HepG2 (cell line): ENCODE measurements at regions not wholly inside any gene's neighbourhood (a gene's known extent, or its start where the extent isn't known, plus 50 kb on each side); places are given as distances from the start of the nearest gene placed in this dataset.

Experiments
- ATAC-seq: fragments of 200-7000 bp; cut with Tn5 transposase; 3 replicates; pipeline ENCODE4 v1.9.1; 2020; ENCODE audit warnings: mild to moderate bottlenecking, moderate library complexity
- BruUV-seq: library from RNA; stranded (reverse); fragments of 400-500 nt; replicated peaks from 2 replicates; lab custom pipeline; 2021; lab: Mats Ljungman, UMichigan
- CTCF ChIA-PET: fragments of 300-600 bp; formaldehyde crosslinking; extraction: SDS; loops from one replicate; lab custom pipeline; 2021; ENCODE audit warnings: low total read pairs, inconsistent platforms, low intra/inter-chr PET ratio; lab: Yijun Ruan, JAX
- POLR2A ChIA-PET: fragments of 350-600 bp; sonication (Branson Sonifier 250); formaldehyde crosslinking; loops from one replicate; lab custom pipeline; 2020; ENCODE audit warnings: antibody characterized with exemption, inconsistent platforms; lab: Yijun Ruan, JAX
- DNase-seq: peaks from one replicate; pipeline ENCODE4 v3.0.0-alpha.2; 2015; ENCODE audit warnings: low spot score
- FAIRE-seq: peaks from 3 replicates; lab custom pipeline; 2011; peaks lifted over from hg19 to GRCh38; lab: Jason Lieb, UNC
- H2AFZ ChIP-seq: one replicate; pipeline ENCODE4 v1.6.1; 2011; ENCODE audit warnings: low read length, inconsistent platforms
- H3K27ac ChIP-seq: fragments of 300-600 bp; 3 replicates; pipeline ENCODE4 v1.8.0; 2011; ENCODE audit warnings: mixed run types, mild to moderate bottlenecking, mixed read lengths, low read length, inconsistent platforms; ENCODE audit not compliant: insufficient read depth; ENCODE audit errors: extremely low read length
- H3K27me3 ChIP-seq, 2 experiments: fragments of 200-600 bp in 1 of 2; 2 replicates in 1 of 2; 3 replicates in 1 of 2; pipeline versions ENCODE4 v1.6.0 to v1.8.0; 2011; ENCODE audit warnings: low read length in 2 of 2, mild to moderate bottlenecking in 2 of 2, moderate library complexity in 2 of 2, inconsistent platforms in 1 of 2; ENCODE audit not compliant: insufficient read depth in 2 of 2, control insufficient read depth in 1 of 2
- H3K36me3 ChIP-seq, 2 experiments: fragments of 200-600 bp in 1 of 2; replicated peaks in 1 of 2; 2 replicates in 1 of 2; 3 replicates in 1 of 2; pipeline versions ENCODE4 v1.5.1 to v1.8.0; 2011; ENCODE audit warnings: low read length in 2 of 2, inconsistent platforms in 1 of 2; ENCODE audit not compliant: insufficient read depth in 2 of 2, control insufficient read depth in 1 of 2
- H3K4me1 ChIP-seq: 2 replicates; pipeline ENCODE4 v1.5.1; 2012; ENCODE audit warnings: low read length, inconsistent platforms; ENCODE audit not compliant: insufficient read depth
- H3K4me2 ChIP-seq: 2 replicates; pipeline ENCODE4 v1.6.0; 2011; ENCODE audit warnings: low read depth, low read length, inconsistent platforms
- H3K4me3 ChIP-seq, 3 experiments: fragments of 200-600 bp in 1 of 3; sonication (generic), shearing (Covaris generic) in 1 of 3; replicated peaks in 1 of 3; 2 replicates each; pipeline ENCODE4 v1.5.1; 2011 to 2016; ENCODE audit warnings: low read length in 3 of 3, inconsistent platforms in 2 of 3, low read depth in 2 of 3, mild to moderate bottlenecking in 2 of 3, control low read depth in 1 of 3, mixed read lengths in 1 of 3; ENCODE audit not compliant: insufficient read depth in 1 of 3
- H3K79me2 ChIP-seq: one replicate; pipeline ENCODE4 v1.6.1; 2011; ENCODE audit warnings: low read length, inconsistent platforms; ENCODE audit not compliant: insufficient read depth
- H3K9ac ChIP-seq: 2 replicates; pipeline ENCODE4 v1.6.0; 2011; ENCODE audit warnings: mild to moderate bottlenecking, low read depth, low read length, inconsistent platforms; ENCODE audit not compliant: insufficient read depth
- H3K9me3 ChIP-seq: 2 replicates; pipeline ENCODE4 v1.5.1; 2012; ENCODE audit warnings: mild to moderate bottlenecking, low read length
- H4K20me1 ChIP-seq: 2 replicates; pipeline ENCODE4 v1.6.0; 2011; ENCODE audit warnings: inconsistent platforms, mild to moderate bottlenecking, low read length, moderate library complexity; ENCODE audit not compliant: insufficient read depth
- ARNT ChIP-seq: fragments of 450-650 bp; IDR thresholded peaks from 2 replicates; pipeline ENCODE4 v1.6.1; 2017
- ATRX ChIP-seq: sonication (generic); formaldehyde crosslinking; IDR thresholded peaks from 2 replicates; pipeline ENCODE4 v1.4.0; 2020; ENCODE audit warnings: missing genetic modification reagents, borderline replicate concordance
- FOXK1 ChIP-seq: sonication (generic); formaldehyde crosslinking; IDR thresholded peaks from 2 replicates; pipeline ENCODE4 v1.4.0; 2020; ENCODE audit warnings: low read depth, missing genetic modification reagents, borderline replicate concordance
- GTF3A ChIP-seq: sonication (generic); formaldehyde crosslinking; conservative IDR thresholded peaks from 2 replicates; pipeline ENCODE4 v1.4.0; 2020; ENCODE audit warnings: mild to moderate bottlenecking, missing genetic modification reagents
- HNRNPL ChIP-seq: fragments of 200-400 bp; formaldehyde crosslinking; IDR thresholded peaks from 2 replicates; pipeline ENCODE4 v1.6.1; 2017; ENCODE audit warnings: mild to moderate bottlenecking, low read depth, low read length
- MEIS2 ChIP-seq: sonication (generic); formaldehyde crosslinking; IDR thresholded peaks from 2 replicates; pipeline ENCODE4 v1.9.0; 2021; ENCODE audit warnings: mild to moderate bottlenecking, missing genetic modification reagents
- SMAD1 ChIP-seq: sonication (generic); formaldehyde crosslinking; IDR thresholded peaks from 2 replicates; pipeline ENCODE4 v1.4.0; 2020; ENCODE audit warnings: missing genetic modification reagents, low read depth, mild to moderate bottlenecking, borderline replicate concordance
- STAG1 ChIP-seq: sonication (generic); formaldehyde crosslinking; IDR thresholded peaks from 2 replicates; pipeline ENCODE4 v1.4.0; 2020; ENCODE audit warnings: missing genetic modification reagents
- ZNF761 ChIP-seq: sonication (generic); formaldehyde crosslinking; conservative IDR thresholded peaks from 2 replicates; pipeline ENCODE4 v1.4.0; 2020; ENCODE audit warnings: mild to moderate bottlenecking, missing genetic modification reagents
- ZNF776 ChIP-seq: sonication (generic); formaldehyde crosslinking; IDR thresholded peaks from 2 replicates; pipeline ENCODE4 v1.4.0; 2020; ENCODE audit warnings: mild to moderate bottlenecking, missing genetic modification reagents
- WGBS: methylation state at CpG from one replicate; pipeline ENCODE4 v1.1.6; 2017; ENCODE audit warnings: low lambda C conversion rate; 5-methylcytosine and 5-hydroxymethylcytosine counted together
- in situ Hi-C: cut with HindIII; loops from 2 replicates; pipeline ENCODE4 v1.10.0; 2017; ENCODE audit warnings: low pct_unique_long_range_greater_than_20kb; ENCODE audit not compliant: extremely low pct_ligation_motif_present
- intact Hi-C: fragments of 100-400 bp; cut with micrococcal nuclease; formaldehyde crosslinking; loops from one replicate; pipeline ENCODE4 v1.10.0; 2022; ENCODE audit not compliant: unreplicated experiment
- TF ChIP-seq, protein P1 (sequence below): sonication (generic); formaldehyde crosslinking; IDR thresholded peaks from 2 replicates; pipeline ENCODE4 v1.8.0; 2022; ENCODE audit warnings: low read depth, missing genetic modification reagents
- TF ChIP-seq, protein P2 (sequence below): sonication (generic); formaldehyde crosslinking; conservative IDR thresholded peaks from 2 replicates; pipeline ENCODE4 v1.5.0; 2020; ENCODE audit warnings: missing genetic modification reagents

DNA sequence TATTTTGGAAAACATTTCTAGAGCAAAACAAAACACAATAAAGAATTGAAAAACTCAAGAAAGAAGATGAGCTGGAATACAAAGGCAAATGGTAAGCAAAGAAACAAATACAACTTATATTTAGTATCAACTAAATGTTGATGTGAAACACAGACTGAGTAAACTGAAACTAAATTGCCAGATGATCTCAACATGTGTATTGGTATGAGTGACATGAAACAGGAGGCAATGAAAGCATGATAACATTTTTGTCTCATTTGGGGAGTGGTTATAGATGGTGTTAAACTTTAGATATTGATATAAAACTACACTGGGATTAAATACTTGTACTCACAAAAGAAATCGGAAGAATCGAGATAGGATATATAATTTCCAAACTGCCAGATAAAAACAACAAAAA, 805.6 kb upstream of the CXADR start:
- 32% methylated on average over 2 of the region's 2 CpGs for WGBS
- H3K9me3 ChIP-seq = no peaks in the 10 kb centered on the region
- in situ Hi-C loops (no loop called here), intact Hi-C loops (no loop called here)
- no peaks in the 10 kb centered on the region for H3K36me3 ChIP-seq
- H3K9ac ChIP-seq = no peak overlapping the region
- ChIA-PET POLR2A (no interaction called here), CTCF (no interaction called here)
- ATAC-seq (no peak), DNase-seq (no peak), FAIRE-seq (no peak)
- no peak overlapping the region for H3K4me3 ChIP-seq
- H3K79me2 ChIP-seq = no peaks in the 10 kb centered on the region
- peaks cover 11% of the 10 kb centered on the region; the same call in 1 of the 2 replicates for H3K4me1 ChIP-seq
- H3K4me2 ChIP-seq = no peak overlapping the region
- H2AFZ ChIP-seq = no peak overlapping the region
- TF ChIP-seq FOXK1 (CRISPR knock-in tag) = no peak
- TF ChIP-seq, protein P1, sequence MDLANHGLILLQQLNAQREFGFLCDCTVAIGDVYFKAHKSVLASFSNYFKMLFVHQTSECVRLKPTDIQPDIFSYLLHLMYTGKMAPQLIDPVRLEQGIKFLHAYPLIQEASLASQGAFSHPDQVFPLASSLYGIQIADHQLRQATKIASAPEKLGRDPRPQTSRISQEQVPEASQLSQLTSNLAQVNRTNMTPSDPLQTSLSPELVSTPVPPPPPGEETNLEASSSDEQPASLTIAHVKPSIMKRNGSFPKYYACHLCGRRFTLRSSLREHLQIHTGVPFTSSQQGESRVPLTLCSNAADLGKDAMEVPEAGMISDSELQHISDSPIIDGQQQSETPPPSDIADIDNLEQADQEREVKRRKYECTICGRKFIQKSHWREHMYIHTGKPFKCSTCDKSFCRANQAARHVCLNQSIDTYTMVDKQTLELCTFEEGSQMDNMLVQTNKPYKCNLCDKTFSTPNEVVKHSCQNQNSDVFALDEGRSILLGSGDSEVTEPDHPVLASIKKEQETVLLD (CRISPR knock-in tag) = no peak
- TF ChIP-seq ZNF761 (CRISPR knock-in tag) = no peak
- no peak for TF ChIP-seq ARNT
- no peak for TF ChIP-seq ATRX (CRISPR knock-in tag)
- no peak for TF ChIP-seq MEIS2 (CRISPR knock-in tag)
- no peak for TF ChIP-seq SMAD1 (CRISPR knock-in tag)
- no peak for TF ChIP-seq ZNF776 (CRISPR knock-in tag)
- no peak for TF ChIP-seq GTF3A
- TF ChIP-seq HNRNPL = no peak
- no peak for TF ChIP-seq STAG1 (CRISPR knock-in tag)
- TF ChIP-seq, protein P2, sequence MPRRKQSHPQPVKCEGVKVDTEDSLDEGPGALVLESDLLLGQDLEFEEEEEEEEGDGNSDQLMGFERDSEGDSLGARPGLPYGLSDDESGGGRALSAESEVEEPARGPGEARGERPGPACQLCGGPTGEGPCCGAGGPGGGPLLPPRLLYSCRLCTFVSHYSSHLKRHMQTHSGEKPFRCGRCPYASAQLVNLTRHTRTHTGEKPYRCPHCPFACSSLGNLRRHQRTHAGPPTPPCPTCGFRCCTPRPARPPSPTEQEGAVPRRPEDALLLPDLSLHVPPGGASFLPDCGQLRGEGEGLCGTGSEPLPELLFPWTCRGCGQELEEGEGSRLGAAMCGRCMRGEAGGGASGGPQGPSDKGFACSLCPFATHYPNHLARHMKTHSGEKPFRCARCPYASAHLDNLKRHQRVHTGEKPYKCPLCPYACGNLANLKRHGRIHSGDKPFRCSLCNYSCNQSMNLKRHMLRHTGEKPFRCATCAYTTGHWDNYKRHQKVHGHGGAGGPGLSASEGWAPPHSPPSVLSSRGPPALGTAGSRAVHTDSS = no peak
- no TSS peak for BruUV-seq
- H3K27me3 ChIP-seq = no peaks in the 10 kb centered on the region
- no peaks in the 10 kb centered on the region for H4K20me1 ChIP-seq
- H3K27ac ChIP-seq = no peak overlapping the region
